A172 (cell line): ENCODE measurements at regions not wholly inside any gene's neighbourhood (a gene's known extent, or its start where the extent isn't known, plus 50 kb on each side); places are given as distances from the start of the nearest gene placed in this dataset.
"Not testable (repeated sequence)": the region's sequence is repeated elsewhere in the genome, so short reads cannot be mapped to it uniquely, and the experiment has no call there.

ENCODE experiments used
- DNase-seq: peaks from one replicate; pipeline ENCODE4 v3.0.0-alpha.2; 2015; ENCODE audit warnings: low spot score

DNA sequence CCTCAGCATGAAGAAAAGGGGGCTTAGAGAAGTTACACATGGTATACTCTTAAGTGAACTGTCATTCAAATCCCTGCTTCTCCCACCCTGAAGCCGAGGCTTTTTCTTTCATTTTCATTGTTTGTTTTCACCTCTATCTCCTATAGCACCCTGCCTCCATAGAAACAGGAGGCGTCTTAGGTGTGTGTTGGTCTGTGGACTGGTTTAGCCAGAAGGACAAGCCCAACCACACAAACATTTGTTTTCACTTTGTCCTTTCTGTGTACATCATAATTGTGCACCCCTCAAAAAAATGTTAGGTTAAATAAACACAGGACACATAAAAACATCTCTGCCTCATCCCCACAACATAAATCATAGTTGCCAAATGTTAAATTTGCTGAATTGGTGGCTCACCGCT is 73.3 kb upstream of the UBE2E2 start:
- DNase-seq, result no peak

DNA sequence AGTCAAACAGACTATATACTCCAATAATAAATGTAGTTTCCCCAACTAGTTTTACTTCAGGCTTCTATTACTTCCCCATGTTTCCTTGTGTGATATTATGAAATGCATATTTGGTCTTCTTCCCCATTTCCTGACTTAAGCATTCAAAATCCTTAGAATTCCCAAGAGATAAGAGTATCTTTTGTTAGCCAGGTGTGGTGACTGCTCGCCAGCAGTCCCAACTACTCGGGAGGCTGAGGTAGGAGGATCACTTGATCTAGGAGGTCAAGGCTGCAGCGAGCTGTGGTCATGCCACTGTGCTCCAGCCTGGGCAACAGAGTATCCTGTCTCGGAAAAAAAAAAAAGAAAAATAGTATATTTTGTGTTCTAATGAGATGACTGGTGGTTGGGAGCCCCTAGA is 72.7 kb upstream of the UBE2E2 start:
- DNase-seq, result no peak

DNA sequence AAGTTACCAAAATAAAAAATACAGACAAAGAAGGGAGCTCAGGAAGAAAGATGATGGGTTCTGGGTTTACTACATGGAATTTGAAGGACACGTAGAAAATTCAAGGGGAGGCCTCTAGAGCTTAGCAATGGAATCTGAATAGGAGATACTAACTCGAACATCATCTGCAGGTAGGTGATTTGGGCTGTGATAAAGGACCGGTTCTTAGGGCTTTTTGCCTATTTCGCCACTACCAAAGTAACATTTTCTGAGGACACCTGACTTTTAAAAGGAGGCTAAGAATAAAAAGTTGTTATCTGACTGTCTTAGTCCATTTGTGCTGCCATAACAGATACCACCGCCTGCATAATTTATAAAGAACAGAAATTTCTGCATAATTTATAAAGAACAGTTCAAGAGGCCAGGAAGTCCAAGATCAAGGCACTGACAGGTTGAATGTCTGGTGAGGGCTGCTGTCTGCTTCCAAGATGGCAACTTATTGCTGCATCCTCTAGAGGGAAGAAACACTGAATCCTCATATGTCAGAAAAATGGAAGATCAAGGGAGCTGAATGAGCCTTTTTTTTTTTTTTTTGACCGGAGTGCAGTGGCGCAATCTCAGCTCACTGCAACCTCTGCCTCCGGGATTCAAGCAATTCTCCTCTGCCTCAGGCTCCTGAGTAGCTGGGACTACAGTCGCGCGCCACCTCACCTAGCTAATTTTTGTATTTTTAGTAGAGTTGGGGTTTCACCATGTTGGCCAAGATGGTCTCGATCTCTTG is 67.9 kb upstream of the UBE2E2 start:
- DNase-seq, result no peak

DNA sequence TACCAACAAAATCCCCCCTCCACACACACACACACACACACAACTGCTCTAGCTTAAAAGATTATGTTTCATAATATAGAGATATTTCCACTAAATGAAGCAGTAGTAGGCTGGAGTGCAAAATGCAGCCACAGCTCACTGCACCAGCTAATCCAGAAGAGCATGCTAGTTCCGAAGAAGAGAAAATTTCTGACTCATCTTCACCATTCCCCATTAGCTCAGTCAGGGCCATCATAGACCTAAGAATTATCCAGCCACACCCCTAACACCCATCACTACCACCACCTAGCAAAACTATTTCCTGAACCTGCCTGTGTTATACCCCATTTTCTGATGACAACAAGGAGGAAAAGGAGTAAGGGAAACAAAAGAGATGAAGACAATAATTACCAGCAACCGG is 67.1 kb upstream of the UBE2E2 start:
- DNase-seq, result no peak

DNA sequence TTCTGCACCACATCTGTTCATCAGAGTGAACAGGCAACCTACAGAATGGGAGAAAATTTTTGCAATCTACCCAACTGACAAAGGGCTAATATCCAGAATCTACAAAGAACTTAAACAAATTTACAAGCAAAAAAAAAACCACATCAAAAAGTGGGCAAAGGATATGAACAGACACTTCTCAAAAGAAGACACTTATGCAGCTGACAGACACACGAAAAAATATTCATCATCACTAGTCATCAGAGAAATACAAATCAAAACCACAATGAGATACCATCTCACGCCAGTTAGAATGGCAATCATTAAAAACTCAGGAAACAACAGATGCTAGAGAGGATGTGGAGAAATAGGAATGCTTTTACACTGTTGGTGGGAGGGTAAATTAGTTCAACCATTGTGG is 59.1 kb upstream of the UBE2E2 start:
- DNase-seq, result not testable (repeated sequence)

DNA sequence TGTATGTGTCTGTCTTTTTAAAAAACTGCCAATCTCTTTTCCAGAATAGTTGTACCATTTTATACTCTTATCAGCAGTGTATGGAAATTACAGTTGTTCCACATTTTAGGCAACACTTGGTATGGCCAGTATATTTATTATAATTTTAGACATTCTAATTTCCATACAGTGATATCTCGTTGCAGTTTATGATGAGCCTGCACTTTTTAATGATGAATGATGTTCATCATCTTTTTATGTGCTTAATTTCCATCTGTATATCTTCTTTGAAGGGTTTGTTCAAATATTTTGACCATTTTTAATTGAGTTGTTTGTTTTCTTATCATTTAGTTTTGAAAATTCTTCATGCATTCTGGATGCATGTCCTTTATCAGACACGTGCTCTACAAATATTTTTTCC is 57.0 kb upstream of the UBE2E2 start:
- DNase-seq, result no peak

DNA sequence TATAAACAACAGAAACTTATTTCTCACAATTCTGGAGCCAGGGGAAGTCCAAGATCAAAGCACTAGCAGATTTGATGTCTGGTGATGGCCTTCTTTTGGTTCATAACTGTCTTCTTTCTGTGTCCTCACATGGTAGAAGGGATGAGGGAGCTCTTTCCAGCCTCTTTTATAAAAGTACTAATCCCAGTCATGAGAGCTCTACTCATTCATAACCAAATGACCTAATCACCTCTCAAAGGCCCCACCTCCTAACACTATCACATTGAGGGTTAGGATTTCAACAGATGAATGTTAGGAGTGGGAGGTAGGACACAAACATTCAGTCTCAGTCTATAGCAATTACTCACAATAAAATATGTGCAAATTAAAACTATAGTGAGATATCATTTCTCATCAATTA is 50.1 kb upstream of the UBE2E2 start:
- no peak for DNase-seq
